ENCODE measurements at regions not wholly inside any gene's neighbourhood (a gene's known extent, or its start where the extent isn't known, plus 50 kb on each side); places are given as distances from the start of the nearest gene placed in this dataset.

- TF ChIP-seq ZNF70 (CRISPR knock-in tag; IDR thresholded peaks at IDR 0.05): no peak
- no peak for TF ChIP-seq CREB5 (CRISPR knock-in tag; IDR thresholded peaks at IDR 0.05; ENCODE audit: low read depth)
- no peak for TF ChIP-seq ZNF8 (CRISPR knock-in tag; IDR thresholded peaks at IDR 0.05)
- ATAC-seq: no peak
These were observed 1474.9 kb downstream of the EFNA5 start for GRCh38 chr5:106195679-106196474.

GRCh38 chr5:106189121-106189809 is 1481.5 kb downstream of the EFNA5 start:
- no peak for ATAC-seq

GRCh38 chr5:106185661-106186081 is 1485.1 kb downstream of the EFNA5 start:
- no peak for ATAC-seq
- no peak for TF ChIP-seq ZC3H10 (CRISPR knock-in tag; IDR thresholded peaks at IDR 0.05)
- no peak for TF ChIP-seq ZNF565 (CRISPR knock-in tag; conservative IDR thresholded peaks at IDR 0.05; ENCODE audit: low read depth)
- no peak for TF ChIP-seq TCF4 (CRISPR knock-in tag; IDR thresholded peaks at IDR 0.05; ENCODE audit: borderline replicate concordance)

More at GRCh38 chr5:106189121-106189809, 1481.5 kb downstream of the EFNA5 start:
- TF ChIP-seq ESRRG (CRISPR knock-in tag; IDR thresholded peaks at IDR 0.05): no peak
- peak; percentile 57 for TF ChIP-seq ISL1 (CRISPR knock-in tag; IDR thresholded peaks at IDR 0.05)
- no peak for TF ChIP-seq ZC3H10 (CRISPR knock-in tag; IDR thresholded peaks at IDR 0.05)
- TF ChIP-seq POU6F1 (CRISPR knock-in tag; IDR thresholded peaks at IDR 0.05; ENCODE audit: borderline replicate concordance, low read depth): no peak
- no peak for TF ChIP-seq GLIS3 (CRISPR knock-in tag; IDR thresholded peaks at IDR 0.05)
- TF ChIP-seq ARNTL (CRISPR knock-in tag; IDR thresholded peaks at IDR 0.05; ENCODE audit: borderline replicate concordance, low read depth): no peak
- no peak for TF ChIP-seq BACH2 (CRISPR knock-in tag; IDR thresholded peaks at IDR 0.05; ENCODE audit: borderline replicate concordance)
- no peak for TF ChIP-seq RARB (CRISPR knock-in tag; IDR thresholded peaks at IDR 0.05)

GRCh38 chr5:106174903-106175302 is 1495.8 kb downstream of the EFNA5 start:
- TF ChIP-seq CSDC2 (CRISPR knock-in tag; IDR thresholded peaks at IDR 0.05) (no peak), ZFP3 (CRISPR knock-in tag; IDR thresholded peaks at IDR 0.05) (no peak), RARB (CRISPR knock-in tag; IDR thresholded peaks at IDR 0.05) (no peak), ZFP30 (CRISPR knock-in tag; IDR thresholded peaks at IDR 0.05) (no peak), ISL1 (CRISPR knock-in tag; IDR thresholded peaks at IDR 0.05) (no peak), ZNF8 (CRISPR knock-in tag; IDR thresholded peaks at IDR 0.05) (no peak), PATZ1 (CRISPR knock-in tag; IDR thresholded peaks at IDR 0.05; ENCODE audit: borderline replicate concordance) (no peak), ZNF565 (CRISPR knock-in tag; conservative IDR thresholded peaks at IDR 0.05; ENCODE audit: low read depth) (no peak), POU6F1 (CRISPR knock-in tag; IDR thresholded peaks at IDR 0.05; ENCODE audit: borderline replicate concordance, low read depth) (no peak), TSHZ2 (CRISPR knock-in tag; IDR thresholded peaks at IDR 0.05) (no peak), ESRRG (CRISPR knock-in tag; IDR thresholded peaks at IDR 0.05) (no peak), OSR1 (CRISPR knock-in tag; IDR thresholded peaks at IDR 0.05) (no peak), ZNF70 (CRISPR knock-in tag; IDR thresholded peaks at IDR 0.05) (no peak), GLIS3 (CRISPR knock-in tag; IDR thresholded peaks at IDR 0.05) (no peak), PPARA (CRISPR knock-in tag; IDR thresholded peaks at IDR 0.05; ENCODE audit: borderline replicate concordance) (no peak), BACH2 (CRISPR knock-in tag; IDR thresholded peaks at IDR 0.05; ENCODE audit: borderline replicate concordance) (no peak)
- ATAC-seq: no peak
